ENCODE measurements at regions not wholly inside any gene's neighbourhood (a gene's known extent, or its start where the extent isn't known, plus 50 kb on each side); places are given as distances from the start of the nearest gene placed in this dataset.

DNA sequence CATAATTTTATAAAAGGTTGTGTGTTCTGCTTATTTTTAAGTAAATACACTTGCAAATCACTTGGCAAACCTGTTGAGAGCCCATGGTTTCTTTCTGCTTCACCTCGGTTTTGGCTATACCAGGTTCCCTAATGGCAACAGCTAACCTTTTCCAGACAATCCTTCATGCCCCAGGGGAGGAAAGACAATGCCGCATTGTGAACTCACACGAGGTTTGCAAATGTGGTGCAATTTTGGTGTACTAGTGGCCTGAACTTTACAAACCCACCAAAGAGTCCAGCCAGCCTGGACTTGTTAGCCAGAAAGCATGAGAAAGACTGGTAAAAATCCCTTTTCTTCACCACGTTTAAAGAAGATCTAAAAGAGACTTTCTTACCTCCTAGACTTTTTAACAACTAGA is 84.8 kb upstream of the SOX4 start:
- no peaks in the 10 kb centered on the region for H3K9me3 ChIP-seq (ENCODE audit: low read length)
- H2AFZ ChIP-seq (ENCODE audit: low read depth, low read length) = no peak overlapping the region
- no peaks in the 10 kb centered on the region for H3F3A ChIP-seq (ENCODE audit: insufficient read depth, low read length, poor library complexity, severe bottlenecking)
- no peak overlapping the region for H3K9ac ChIP-seq (ENCODE audit: low read length)
- no peak overlapping the region for H3K4me3 ChIP-seq (ENCODE audit: low read length)
- no peaks in the 10 kb centered on the region for H3K36me3 ChIP-seq (ENCODE audit: insufficient read depth, low read length)
- no peaks in the 10 kb centered on the region for H3K27me3 ChIP-seq (ENCODE audit: insufficient read depth, low read depth, low read length)
- H3K9me2 ChIP-seq (ENCODE audit: insufficient read depth, low read length) = no peaks in the 10 kb centered on the region
- no peak for TF ChIP-seq MXI1 (conservative IDR thresholded peaks at IDR 0.05; ENCODE audit: poor library complexity, severe bottlenecking)
- TF ChIP-seq, protein P1, sequence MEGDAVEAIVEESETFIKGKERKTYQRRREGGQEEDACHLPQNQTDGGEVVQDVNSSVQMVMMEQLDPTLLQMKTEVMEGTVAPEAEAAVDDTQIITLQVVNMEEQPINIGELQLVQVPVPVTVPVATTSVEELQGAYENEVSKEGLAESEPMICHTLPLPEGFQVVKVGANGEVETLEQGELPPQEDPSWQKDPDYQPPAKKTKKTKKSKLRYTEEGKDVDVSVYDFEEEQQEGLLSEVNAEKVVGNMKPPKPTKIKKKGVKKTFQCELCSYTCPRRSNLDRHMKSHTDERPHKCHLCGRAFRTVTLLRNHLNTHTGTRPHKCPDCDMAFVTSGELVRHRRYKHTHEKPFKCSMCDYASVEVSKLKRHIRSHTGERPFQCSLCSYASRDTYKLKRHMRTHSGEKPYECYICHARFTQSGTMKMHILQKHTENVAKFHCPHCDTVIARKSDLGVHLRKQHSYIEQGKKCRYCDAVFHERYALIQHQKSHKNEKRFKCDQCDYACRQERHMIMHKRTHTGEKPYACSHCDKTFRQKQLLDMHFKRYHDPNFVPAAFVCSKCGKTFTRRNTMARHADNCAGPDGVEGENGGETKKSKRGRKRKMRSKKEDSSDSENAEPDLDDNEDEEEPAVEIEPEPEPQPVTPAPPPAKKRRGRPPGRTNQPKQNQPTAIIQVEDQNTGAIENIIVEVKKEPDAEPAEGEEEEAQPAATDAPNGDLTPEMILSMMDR (IDR thresholded peaks at IDR 0.05; ENCODE audit: poor library complexity, severe bottlenecking) = no peak
- TF ChIP-seq EP300 (conservative IDR thresholded peaks at IDR 0.05; ENCODE audit: poor library complexity, severe bottlenecking) = no peak
- TF ChIP-seq POLR2AphosphoS5 (IDR thresholded peaks at IDR 0.05) = no peak
- no peak for TF ChIP-seq EZH2 (IDR thresholded peaks at IDR 0.05; ENCODE audit: borderline replicate concordance, insufficient read depth, low read length, poor library complexity, severe bottlenecking)
- TF ChIP-seq SMC3 (conservative IDR thresholded peaks at IDR 0.05; ENCODE audit: poor library complexity) = no peak
- TF ChIP-seq, protein P2, sequence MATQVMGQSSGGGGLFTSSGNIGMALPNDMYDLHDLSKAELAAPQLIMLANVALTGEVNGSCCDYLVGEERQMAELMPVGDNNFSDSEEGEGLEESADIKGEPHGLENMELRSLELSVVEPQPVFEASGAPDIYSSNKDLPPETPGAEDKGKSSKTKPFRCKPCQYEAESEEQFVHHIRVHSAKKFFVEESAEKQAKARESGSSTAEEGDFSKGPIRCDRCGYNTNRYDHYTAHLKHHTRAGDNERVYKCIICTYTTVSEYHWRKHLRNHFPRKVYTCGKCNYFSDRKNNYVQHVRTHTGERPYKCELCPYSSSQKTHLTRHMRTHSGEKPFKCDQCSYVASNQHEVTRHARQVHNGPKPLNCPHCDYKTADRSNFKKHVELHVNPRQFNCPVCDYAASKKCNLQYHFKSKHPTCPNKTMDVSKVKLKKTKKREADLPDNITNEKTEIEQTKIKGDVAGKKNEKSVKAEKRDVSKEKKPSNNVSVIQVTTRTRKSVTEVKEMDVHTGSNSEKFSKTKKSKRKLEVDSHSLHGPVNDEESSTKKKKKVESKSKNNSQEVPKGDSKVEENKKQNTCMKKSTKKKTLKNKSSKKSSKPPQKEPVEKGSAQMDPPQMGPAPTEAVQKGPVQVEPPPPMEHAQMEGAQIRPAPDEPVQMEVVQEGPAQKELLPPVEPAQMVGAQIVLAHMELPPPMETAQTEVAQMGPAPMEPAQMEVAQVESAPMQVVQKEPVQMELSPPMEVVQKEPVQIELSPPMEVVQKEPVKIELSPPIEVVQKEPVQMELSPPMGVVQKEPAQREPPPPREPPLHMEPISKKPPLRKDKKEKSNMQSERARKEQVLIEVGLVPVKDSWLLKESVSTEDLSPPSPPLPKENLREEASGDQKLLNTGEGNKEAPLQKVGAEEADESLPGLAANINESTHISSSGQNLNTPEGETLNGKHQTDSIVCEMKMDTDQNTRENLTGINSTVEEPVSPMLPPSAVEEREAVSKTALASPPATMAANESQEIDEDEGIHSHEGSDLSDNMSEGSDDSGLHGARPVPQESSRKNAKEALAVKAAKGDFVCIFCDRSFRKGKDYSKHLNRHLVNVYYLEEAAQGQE (IDR thresholded peaks at IDR 0.05; ENCODE audit: borderline replicate concordance) = no peak
- no peak for TF ChIP-seq TAF1 (IDR thresholded peaks at IDR 0.05; ENCODE audit: low read depth)
- no peak for TF ChIP-seq RAD21 (conservative IDR thresholded peaks at IDR 0.05)
- H4K20me1 ChIP-seq (ENCODE audit: insufficient read depth) = no peaks in the 10 kb centered on the region
- H3K79me2 ChIP-seq (replicated peaks; ENCODE audit: insufficient read depth, low read length) = no peaks in the 10 kb centered on the region
- H3K4me2 ChIP-seq (ENCODE audit: low read length) = no peak overlapping the region
- H3K27ac ChIP-seq (ENCODE audit: low read length) = no peak overlapping the region

DNA sequence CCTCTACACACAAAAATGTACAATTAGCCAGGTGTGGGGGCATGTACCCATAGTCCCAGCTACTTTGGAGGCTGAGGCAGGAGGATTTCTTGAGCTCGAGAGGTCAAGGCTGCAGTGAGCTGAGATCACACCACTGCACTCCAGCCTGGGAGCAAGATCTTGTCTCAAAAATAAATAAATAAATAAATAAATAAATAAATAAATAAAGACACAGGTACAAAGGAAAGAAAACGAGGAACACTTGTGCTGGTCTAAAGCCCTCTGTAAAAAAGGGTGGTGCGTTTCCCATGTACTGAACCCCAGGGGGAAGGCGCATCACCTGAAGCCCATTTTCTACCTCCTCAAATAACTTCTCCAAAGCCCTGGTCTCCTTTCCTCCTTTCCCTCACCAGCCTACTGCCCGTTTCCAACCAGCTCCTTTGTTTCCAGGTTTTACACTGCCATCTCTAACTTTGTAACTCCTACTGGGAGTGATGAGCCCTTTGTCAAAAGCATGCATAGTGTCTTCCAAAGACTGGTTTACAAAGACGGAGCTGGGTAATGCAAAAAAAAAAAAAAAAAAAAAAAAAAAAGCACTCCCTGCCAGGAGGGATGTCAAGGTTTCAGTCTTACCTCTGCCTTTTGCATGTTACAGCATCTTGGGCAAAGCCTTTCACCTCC is 81.5 kb upstream of the SOX4 start:
- H3F3A ChIP-seq (ENCODE audit: insufficient read depth, low read length, poor library complexity, severe bottlenecking) = no peaks in the 10 kb centered on the region
- no peaks in the 10 kb centered on the region for H3K79me2 ChIP-seq (replicated peaks; ENCODE audit: insufficient read depth, low read length)
- no peak overlapping the region for H3K9ac ChIP-seq (ENCODE audit: low read length)
- no peak overlapping the region for H3K4me2 ChIP-seq (ENCODE audit: low read length)
- H3K4me3 ChIP-seq (ENCODE audit: low read length) = no peak overlapping the region
- H3K36me3 ChIP-seq (ENCODE audit: insufficient read depth, low read length) = no peaks in the 10 kb centered on the region
- TF ChIP-seq POLR2AphosphoS5 (IDR thresholded peaks at IDR 0.05) = no peak
- TF ChIP-seq EP300 (conservative IDR thresholded peaks at IDR 0.05; ENCODE audit: poor library complexity, severe bottlenecking) = no peak
- TF ChIP-seq, protein P2 (IDR thresholded peaks at IDR 0.05; ENCODE audit: borderline replicate concordance) = no peak
- no peak for TF ChIP-seq SMC3 (conservative IDR thresholded peaks at IDR 0.05; ENCODE audit: poor library complexity)
- TF ChIP-seq, protein P1 (IDR thresholded peaks at IDR 0.05; ENCODE audit: poor library complexity, severe bottlenecking) = no peak
- TF ChIP-seq TAF1 (IDR thresholded peaks at IDR 0.05; ENCODE audit: low read depth) = no peak
- no peak for TF ChIP-seq MXI1 (conservative IDR thresholded peaks at IDR 0.05; ENCODE audit: poor library complexity, severe bottlenecking)
- no peak for TF ChIP-seq EZH2 (IDR thresholded peaks at IDR 0.05; ENCODE audit: borderline replicate concordance, insufficient read depth, low read length, poor library complexity, severe bottlenecking)
- no peak for TF ChIP-seq RAD21 (conservative IDR thresholded peaks at IDR 0.05)
- H3K27ac ChIP-seq (ENCODE audit: low read length) = no peak overlapping the region
- no peaks in the 10 kb centered on the region for H3K27me3 ChIP-seq (ENCODE audit: insufficient read depth, low read depth, low read length)
- no peaks in the 10 kb centered on the region for H3K9me3 ChIP-seq (ENCODE audit: low read length)
- H4K20me1 ChIP-seq (ENCODE audit: insufficient read depth) = no peaks in the 10 kb centered on the region
- no peaks in the 10 kb centered on the region for H3K9me2 ChIP-seq (ENCODE audit: insufficient read depth, low read length)
- no peak overlapping the region for H2AFZ ChIP-seq (ENCODE audit: low read depth, low read length)
